ENCODE measurements at regions not wholly inside any gene's neighbourhood (a gene's known extent, or its start where the extent isn't known, plus 50 kb on each side); places are given as distances from the start of the nearest gene placed in this dataset.

DNA sequence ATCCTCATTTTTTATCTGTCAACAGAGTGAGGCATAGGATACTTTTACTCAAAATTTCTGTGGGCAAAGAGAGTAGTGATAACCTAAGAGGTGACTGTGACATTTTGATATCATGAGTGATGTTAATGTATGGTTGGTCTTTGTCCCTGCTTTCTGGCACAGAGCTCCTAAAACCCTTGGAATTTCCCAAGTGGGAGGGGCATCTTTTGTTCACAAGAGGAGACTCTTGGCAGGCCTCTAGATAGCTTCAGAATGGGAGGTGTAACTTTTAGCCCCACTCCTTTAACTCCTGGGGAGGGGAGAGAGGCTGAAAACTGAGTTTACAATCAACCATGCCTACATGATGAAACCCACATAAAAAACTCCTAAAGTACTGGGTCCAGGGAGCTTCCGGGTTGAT lies 527.8 kb downstream of the RFPL4B start:
- in situ Hi-C loops (cut with HindIII; ENCODE audit: low pct_ligation_motif_present, low sequenced_read_pairs): no loop called here
- H3K36me3 ChIP-seq (replicated peaks): no peaks in the 10 kb centered on the region
- DNase-seq: no peak

DNA sequence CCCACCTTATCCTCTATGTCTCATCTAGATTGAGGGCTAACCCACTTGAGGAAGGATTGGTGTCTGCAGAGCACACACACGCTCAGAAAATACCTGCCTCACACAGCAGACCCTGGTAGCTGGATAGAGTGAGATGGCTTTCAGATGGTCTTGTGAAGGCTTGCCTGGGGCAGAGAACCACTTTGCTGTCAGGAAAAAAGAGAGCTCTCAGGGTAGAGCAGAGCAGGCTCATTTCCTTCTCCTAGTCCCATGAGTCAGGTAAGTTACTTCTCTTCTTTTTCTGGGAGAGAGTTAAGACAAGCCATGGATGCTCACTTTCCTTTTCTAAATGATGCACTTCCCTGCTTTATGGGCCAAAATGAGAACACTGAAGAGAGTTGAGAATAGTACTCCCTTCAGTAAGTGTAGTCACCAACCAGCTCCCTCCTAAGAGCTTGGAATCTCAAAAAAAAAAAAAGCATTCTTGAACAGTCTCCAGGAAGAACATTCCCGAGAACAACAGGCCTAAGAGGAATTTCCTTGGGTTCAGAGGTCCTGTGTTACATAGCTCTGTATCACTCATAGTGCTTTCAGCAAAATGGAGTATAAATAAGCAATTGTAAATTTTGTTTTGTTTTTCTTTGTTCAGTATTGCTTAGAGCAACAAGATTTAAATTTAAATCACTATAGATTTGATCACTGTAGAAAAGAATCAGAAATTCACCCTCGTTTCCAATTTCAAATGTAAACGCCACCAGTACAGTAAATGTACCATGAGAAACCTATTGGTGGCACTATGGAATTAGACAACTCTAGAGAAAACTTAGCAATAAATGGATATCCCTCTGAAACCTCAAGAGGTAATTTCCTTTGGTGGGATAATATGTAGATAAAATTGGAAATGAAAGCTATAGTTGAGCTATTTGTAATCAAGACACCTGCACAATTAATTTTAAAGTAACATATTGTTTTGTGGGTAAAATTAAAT lies 530.3 kb downstream of the RFPL4B start:
- TF ChIP-seq, protein P1, sequence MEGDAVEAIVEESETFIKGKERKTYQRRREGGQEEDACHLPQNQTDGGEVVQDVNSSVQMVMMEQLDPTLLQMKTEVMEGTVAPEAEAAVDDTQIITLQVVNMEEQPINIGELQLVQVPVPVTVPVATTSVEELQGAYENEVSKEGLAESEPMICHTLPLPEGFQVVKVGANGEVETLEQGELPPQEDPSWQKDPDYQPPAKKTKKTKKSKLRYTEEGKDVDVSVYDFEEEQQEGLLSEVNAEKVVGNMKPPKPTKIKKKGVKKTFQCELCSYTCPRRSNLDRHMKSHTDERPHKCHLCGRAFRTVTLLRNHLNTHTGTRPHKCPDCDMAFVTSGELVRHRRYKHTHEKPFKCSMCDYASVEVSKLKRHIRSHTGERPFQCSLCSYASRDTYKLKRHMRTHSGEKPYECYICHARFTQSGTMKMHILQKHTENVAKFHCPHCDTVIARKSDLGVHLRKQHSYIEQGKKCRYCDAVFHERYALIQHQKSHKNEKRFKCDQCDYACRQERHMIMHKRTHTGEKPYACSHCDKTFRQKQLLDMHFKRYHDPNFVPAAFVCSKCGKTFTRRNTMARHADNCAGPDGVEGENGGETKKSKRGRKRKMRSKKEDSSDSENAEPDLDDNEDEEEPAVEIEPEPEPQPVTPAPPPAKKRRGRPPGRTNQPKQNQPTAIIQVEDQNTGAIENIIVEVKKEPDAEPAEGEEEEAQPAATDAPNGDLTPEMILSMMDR (IDR thresholded peaks at IDR 0.05; ENCODE audit: low read depth, low read length, missing control alignments): no peak
- peak overlapping the region; percentile 61 for H3K27ac ChIP-seq

More for the DNA sequence above, 527.8 kb downstream of the RFPL4B start:
- no peaks in the 10 kb centered on the region for H3K27me3 ChIP-seq (replicated peaks)
- TF ChIP-seq, protein P1 (IDR thresholded peaks at IDR 0.05; ENCODE audit: low read depth, low read length, missing control alignments): no peak
- no peak overlapping the region for H3K4me3 ChIP-seq (ENCODE audit: low read depth, low read length)
- H3K27ac ChIP-seq: no peak overlapping the region

DNA sequence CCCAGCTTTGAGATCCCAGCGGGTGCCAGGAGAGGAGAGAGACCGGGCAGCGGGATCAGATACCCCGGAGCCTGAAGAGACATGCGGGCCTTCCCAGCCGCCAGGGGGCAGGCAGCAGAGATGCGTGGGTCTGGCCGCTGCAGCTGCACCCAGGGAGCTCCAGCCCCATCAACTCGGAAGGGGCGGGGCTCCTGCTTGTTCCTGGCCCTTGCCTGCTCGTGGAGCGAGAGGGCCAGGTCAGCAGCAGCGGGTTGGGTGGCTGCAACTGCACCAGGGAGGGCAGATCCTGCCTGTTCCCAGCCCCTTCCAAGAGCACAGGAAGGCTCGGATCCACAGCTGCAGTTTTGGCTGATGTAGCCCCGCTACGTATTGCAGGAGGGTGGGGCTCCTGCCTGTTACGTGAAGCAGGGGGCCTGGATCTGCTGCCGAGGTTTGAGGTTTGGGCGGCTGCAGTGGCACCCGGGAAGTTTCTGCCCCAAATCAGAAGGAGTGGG lies 532.8 kb downstream of the RFPL4B start:
- Histone ChIP-seq H3K27me3 (replicated peaks) (no peaks in the 10 kb centered on the region), H3K36me3 (replicated peaks) (no peaks in the 10 kb centered on the region), H3K4me3 (ENCODE audit: low read depth, low read length) (no peak overlapping the region), H3K27ac (no peak overlapping the region)
- no peak for DNase-seq
- TF ChIP-seq, protein P1 (IDR thresholded peaks at IDR 0.05; ENCODE audit: low read depth, low read length, missing control alignments): no peak
- in situ Hi-C loops (cut with HindIII; ENCODE audit: low pct_ligation_motif_present, low sequenced_read_pairs): no loop called here

More for the DNA sequence above, 530.3 kb downstream of the RFPL4B start:
- peak; percentile 78 for DNase-seq
- Histone ChIP-seq H3K36me3 (replicated peaks) (no peaks in the 10 kb centered on the region), H3K27me3 (replicated peaks) (no peaks in the 10 kb centered on the region), H3K4me3 (ENCODE audit: low read depth, low read length) (no peak overlapping the region)
- in situ Hi-C loops (cut with HindIII; ENCODE audit: low pct_ligation_motif_present, low sequenced_read_pairs): no loop called here

DNA sequence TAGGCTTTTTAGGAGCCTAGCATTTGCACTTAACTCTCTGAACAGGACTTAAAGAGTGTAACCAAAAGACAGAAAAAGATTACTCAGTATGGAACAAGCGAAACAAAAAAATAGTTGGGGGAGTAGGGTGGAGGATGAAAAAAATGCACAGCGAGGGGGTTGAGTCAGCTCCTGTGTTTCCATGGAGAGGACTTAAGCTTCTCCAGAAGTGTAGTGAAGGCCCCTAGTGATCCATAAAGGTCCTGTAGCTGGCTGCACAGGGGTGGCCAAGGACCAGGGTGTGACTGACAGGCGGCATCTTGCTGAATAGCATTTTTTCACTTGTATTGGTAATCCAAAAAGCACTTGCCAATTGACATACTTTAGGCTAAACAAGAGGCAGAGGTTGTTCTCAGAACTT lies 533.9 kb downstream of the RFPL4B start:
- Histone ChIP-seq H3K4me3 (ENCODE audit: low read depth, low read length) (no peak overlapping the region), H3K27ac (no peak overlapping the region)
- TF ChIP-seq, protein P1 (IDR thresholded peaks at IDR 0.05; ENCODE audit: low read depth, low read length, missing control alignments): peak; percentile 9

DNA sequence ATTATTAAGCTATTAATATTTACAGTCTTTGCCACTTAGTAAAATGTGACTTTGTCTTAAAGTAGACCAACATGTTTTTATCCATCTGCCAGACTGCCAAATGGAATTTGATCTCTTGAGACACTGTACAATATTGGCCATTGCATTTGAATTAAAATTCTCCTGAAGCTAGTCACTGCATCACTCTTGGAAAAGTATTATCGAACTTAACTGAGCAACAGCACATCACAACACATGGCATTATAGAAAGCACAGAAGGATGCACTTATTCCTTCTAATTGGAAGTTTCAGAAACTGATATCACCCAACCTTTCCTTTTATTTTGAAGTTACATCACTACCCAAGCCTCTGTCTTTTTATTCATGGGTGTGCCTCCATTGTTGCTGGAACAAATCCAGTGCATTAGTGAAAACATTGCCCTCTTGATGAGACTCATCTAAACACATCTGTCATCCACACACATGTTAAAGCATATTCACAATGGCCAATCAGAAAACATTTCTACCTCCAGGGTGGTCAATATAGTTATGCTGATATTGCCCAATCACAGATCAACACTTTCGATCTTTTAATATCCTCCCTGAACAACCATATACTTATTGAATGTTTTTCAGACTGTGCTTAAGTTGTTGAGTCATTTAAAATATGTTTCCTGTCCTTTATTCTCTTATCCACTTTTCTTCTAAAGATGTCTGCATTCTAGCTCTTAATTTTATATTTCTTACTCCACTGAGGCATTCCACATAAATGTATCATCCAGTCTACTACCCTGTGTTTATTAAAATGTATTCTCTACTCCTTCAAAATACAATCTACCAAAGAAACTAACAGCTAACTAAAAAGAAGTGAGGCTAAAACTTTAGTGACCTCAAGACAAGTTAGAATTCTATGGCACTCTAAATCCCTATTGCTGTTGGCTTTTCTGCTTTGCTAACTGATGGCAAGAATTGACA lies 535.0 kb downstream of the RFPL4B start:
- in situ Hi-C loops (cut with HindIII; ENCODE audit: low pct_ligation_motif_present, low sequenced_read_pairs): no loop called here

More for the DNA sequence above, 533.9 kb downstream of the RFPL4B start:
- DNase-seq: peak; percentile 72
- in situ Hi-C loops (cut with HindIII; ENCODE audit: low pct_ligation_motif_present, low sequenced_read_pairs): no loop called here
- no peaks in the 10 kb centered on the region for H3K27me3 ChIP-seq (replicated peaks)
- H3K36me3 ChIP-seq (replicated peaks): no peaks in the 10 kb centered on the region

More for the DNA sequence above, 535.0 kb downstream of the RFPL4B start:
- H3K36me3 ChIP-seq (replicated peaks): no peaks in the 10 kb centered on the region
- DNase-seq: no peak
- H3K4me3 ChIP-seq (ENCODE audit: low read depth, low read length): no peak overlapping the region
- H3K27me3 ChIP-seq (replicated peaks): no peaks in the 10 kb centered on the region
- peak overlapping the region; percentile 44 for H3K27ac ChIP-seq
- TF ChIP-seq, protein P1 (IDR thresholded peaks at IDR 0.05; ENCODE audit: low read depth, low read length, missing control alignments): no peak
